A673 (cell line): ENCODE measurements at regions not wholly inside any gene's neighbourhood (a gene's known extent, or its start where the extent isn't known, plus 50 kb on each side); places are given as distances from the start of the nearest gene placed in this dataset.

Experiments used
- BruUV-seq: library from RNA; stranded (reverse); fragments of 400-500 nt; replicated peaks from 2 replicates; lab custom pipeline; 2021; lab: Mats Ljungman, UMichigan
- CTCF ChIA-PET: fragments of 300-600 bp; sonication (Branson Sonifier 250); formaldehyde crosslinking; loops from one replicate; lab custom pipeline; 2022; ENCODE audit warnings: antibody characterized with exemption; lab: Charles Lee
- POLR2A ChIA-PET: fragments of 300-600 bp; sonication (Branson Sonifier 250); formaldehyde crosslinking; loops from one replicate; lab custom pipeline; 2022; ENCODE audit warnings: antibody characterized with exemption; ENCODE audit not compliant: low non-redundant PET; lab: Charles Lee
- DNase-seq: peaks from one replicate; pipeline ENCODE4 v3.0.0-alpha.2; 2015; ENCODE audit warnings: low spot score
- H3K27ac ChIP-seq: fragments of 200-600 bp; sonication (generic); 2 replicates; pipeline ENCODE4 v1.5.1; 2016; ENCODE audit warnings: mixed run types, low read depth, mild to moderate bottlenecking, mixed read lengths, antibody characterized with exemption, low read length; ENCODE audit not compliant: poor library complexity, severe bottlenecking
- H3K27me3 ChIP-seq: fragments of 200-600 bp; sonication (generic); replicated peaks from 2 replicates; pipeline ENCODE4 v1.6.1; 2017; ENCODE audit warnings: mixed run types, low read depth, mild to moderate bottlenecking, mixed read lengths, antibody characterized with exemption, low read length; ENCODE audit not compliant: insufficient read depth, poor library complexity
- H3K36me3 ChIP-seq: fragments of 200-600 bp; sonication (generic); 2 replicates; pipeline ENCODE4 v1.6.1; 2016; ENCODE audit warnings: mixed run types, mild to moderate bottlenecking, mixed read lengths, antibody characterized with exemption, low read length; ENCODE audit not compliant: insufficient read depth, poor library complexity, severe bottlenecking
- H3K4me1 ChIP-seq: fragments of 200-600 bp; sonication (generic); 2 replicates; pipeline ENCODE4 v1.6.1; 2017; ENCODE audit warnings: mixed run types, mild to moderate bottlenecking, mixed read lengths, antibody characterized with exemption, low read length; ENCODE audit not compliant: insufficient read depth, poor library complexity, severe bottlenecking
- H3K4me3 ChIP-seq: fragments of 200-600 bp; sonication (generic); 2 replicates; pipeline ENCODE4 v1.5.1; 2016; ENCODE audit warnings: low read depth, mixed run types, mild to moderate bottlenecking, mixed read lengths, low read length; ENCODE audit not compliant: poor library complexity, severe bottlenecking
- H3K9me3 ChIP-seq: fragments of 200-600 bp; sonication (generic); 2 replicates; pipeline ENCODE4 v1.6.1; 2016; ENCODE audit warnings: mixed run types, low read depth, mild to moderate bottlenecking, mixed read lengths, antibody characterized with exemption, low read length; ENCODE audit not compliant: poor library complexity, severe bottlenecking
- EZH2 ChIP-seq: fragments of 200-600 bp; sonication (generic); IDR thresholded peaks from 2 replicates; pipeline ENCODE4 v1.6.1; 2017; ENCODE audit warnings: borderline replicate concordance, low read depth, mild to moderate bottlenecking, mixed read lengths, antibody characterized with exemption, low read length; ENCODE audit not compliant: poor library complexity, severe bottlenecking
- intact Hi-C: fragments of 100-400 bp; cut with micrococcal nuclease; formaldehyde crosslinking; loops from one replicate; pipeline ENCODE4 v1.10.0; 2022; ENCODE audit not compliant: unreplicated experiment
- TF ChIP-seq, protein P1 (sequence below): fragments of 300-800, 200-600 bp; sonication (generic); conservative IDR thresholded peaks from 2 replicates; pipeline ENCODE4 v1.5.1; 2017; ENCODE audit warnings: low read depth, mild to moderate bottlenecking, antibody characterized with exemption, low read length, moderate library complexity, mixed read lengths

DNA sequence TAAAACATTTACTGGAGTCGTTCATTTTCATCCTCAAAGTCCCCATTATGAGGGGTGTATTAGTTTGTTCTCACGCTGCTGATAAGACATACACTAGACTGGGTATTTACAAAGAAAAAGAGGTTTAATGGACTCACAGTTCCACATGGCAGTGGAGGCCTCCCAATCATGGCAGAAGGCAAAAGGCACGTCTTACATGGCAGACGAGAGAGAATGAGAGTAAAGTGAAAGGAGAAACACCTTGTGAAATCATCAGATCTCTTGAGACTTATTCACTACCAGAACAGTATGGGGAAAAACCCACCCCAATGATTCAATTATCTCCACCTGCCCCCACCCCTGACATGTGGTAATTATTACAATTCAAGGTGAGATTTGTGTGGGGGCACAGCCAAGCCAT lies 830.4 kb upstream of the RGS18 start:
- no peaks in the 10 kb centered on the region for H3K27me3 ChIP-seq
- no peak for DNase-seq
- H3K36me3 ChIP-seq, result no peaks in the 10 kb centered on the region
- no peak overlapping the region for H3K4me3 ChIP-seq
- no peaks in the 10 kb centered on the region for H3K4me1 ChIP-seq
- ChIA-PET CTCF (no interaction called here), POLR2A (no interaction called here)
- no TSS peak for BruUV-seq
- intact Hi-C loops, result no loop called here
- no peak overlapping the region for H3K27ac ChIP-seq
- TF ChIP-seq, protein P1, sequence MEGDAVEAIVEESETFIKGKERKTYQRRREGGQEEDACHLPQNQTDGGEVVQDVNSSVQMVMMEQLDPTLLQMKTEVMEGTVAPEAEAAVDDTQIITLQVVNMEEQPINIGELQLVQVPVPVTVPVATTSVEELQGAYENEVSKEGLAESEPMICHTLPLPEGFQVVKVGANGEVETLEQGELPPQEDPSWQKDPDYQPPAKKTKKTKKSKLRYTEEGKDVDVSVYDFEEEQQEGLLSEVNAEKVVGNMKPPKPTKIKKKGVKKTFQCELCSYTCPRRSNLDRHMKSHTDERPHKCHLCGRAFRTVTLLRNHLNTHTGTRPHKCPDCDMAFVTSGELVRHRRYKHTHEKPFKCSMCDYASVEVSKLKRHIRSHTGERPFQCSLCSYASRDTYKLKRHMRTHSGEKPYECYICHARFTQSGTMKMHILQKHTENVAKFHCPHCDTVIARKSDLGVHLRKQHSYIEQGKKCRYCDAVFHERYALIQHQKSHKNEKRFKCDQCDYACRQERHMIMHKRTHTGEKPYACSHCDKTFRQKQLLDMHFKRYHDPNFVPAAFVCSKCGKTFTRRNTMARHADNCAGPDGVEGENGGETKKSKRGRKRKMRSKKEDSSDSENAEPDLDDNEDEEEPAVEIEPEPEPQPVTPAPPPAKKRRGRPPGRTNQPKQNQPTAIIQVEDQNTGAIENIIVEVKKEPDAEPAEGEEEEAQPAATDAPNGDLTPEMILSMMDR, result no peak
- no peak for TF ChIP-seq EZH2
- H3K9me3 ChIP-seq, result no peaks in the 10 kb centered on the region

DNA sequence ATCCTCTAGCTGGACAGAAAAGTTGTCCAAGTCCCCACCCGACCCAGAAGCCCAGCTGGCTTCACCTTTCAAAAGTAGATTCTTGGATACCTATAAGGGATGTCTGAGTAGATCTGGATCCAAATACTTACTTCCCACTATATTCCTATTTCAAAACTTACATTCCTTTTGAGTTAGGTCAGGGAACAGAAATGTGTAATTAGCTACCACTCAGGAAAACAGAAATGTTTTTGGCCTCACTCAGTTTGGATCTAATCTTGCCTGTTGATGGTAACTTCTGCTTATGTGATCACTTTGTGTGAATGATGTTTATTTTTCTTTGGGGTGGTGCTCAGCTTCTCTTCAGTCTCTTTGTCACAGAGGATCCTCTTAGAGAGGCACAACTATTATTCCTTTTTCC lies 814.4 kb upstream of the RGS18 start:
- no peak overlapping the region for H3K4me3 ChIP-seq
- no peaks in the 10 kb centered on the region for H3K27me3 ChIP-seq
- CTCF ChIA-PET, result no interaction called here
- TF ChIP-seq, protein P1, result no peak
- TF ChIP-seq EZH2, result no peak
- no peak for DNase-seq
- H3K27ac ChIP-seq, result no peak overlapping the region
- no TSS peak for BruUV-seq
- no peaks in the 10 kb centered on the region for H3K36me3 ChIP-seq
- intact Hi-C loops, result no loop called here
- H3K4me1 ChIP-seq, result no peaks in the 10 kb centered on the region
- POLR2A ChIA-PET, result no interaction called here
- no peaks in the 10 kb centered on the region for H3K9me3 ChIP-seq

DNA sequence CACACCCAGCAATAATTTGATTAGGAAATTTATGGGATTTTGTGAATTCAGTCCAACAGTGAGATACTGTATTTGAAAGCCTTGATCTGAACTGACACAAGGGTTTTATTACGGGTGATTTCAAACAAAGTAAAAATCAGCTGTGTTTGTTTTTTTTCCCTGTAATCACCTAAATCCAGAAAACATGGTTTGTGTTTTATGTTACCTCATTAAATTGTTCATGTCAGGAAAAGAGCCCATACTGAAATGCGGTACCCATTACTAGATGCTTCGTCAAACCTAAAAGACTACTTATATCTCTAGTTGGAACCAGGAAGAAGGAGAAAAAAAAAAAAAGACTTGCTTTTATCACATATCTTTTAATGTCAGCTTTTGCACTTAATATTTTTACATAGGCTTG lies 811.9 kb upstream of the RGS18 start:
- intact Hi-C loops, result no loop called here
- Histone ChIP-seq H3K27me3 (no peaks in the 10 kb centered on the region), H3K27ac (no peak overlapping the region), H3K9me3 (no peaks in the 10 kb centered on the region), H3K4me1 (no peaks in the 10 kb centered on the region), H3K4me3 (no peak overlapping the region), H3K36me3 (no peaks in the 10 kb centered on the region)
- TF ChIP-seq, protein P1, result no peak
- no peak for TF ChIP-seq EZH2
- POLR2A ChIA-PET, result no interaction called here
- CTCF ChIA-PET, result no interaction called here
- no TSS peak for BruUV-seq
- DNase-seq, result no peak
